HEK293 (cell line): ENCODE measurements at regions not wholly inside any gene's neighbourhood (a gene's known extent, or its start where the extent isn't known, plus 50 kb on each side); places are given as distances from the start of the nearest gene placed in this dataset.

ENCODE experiments used
- CTCF ChIA-PET: fragments of 350-600 bp; formaldehyde crosslinking; extraction: SDS; loops from one replicate; lab custom pipeline; 2021; ENCODE audit warnings: antibody characterized with exemption; lab: Yijun Ruan, JAX
- POLR2A ChIA-PET: fragments of 300-600 bp; formaldehyde crosslinking; extraction: SDS; loops from one replicate; lab custom pipeline; 2020; ENCODE audit warnings: antibody characterized with exemption, inconsistent platforms; lab: Yijun Ruan, JAX
- H3K27ac ChIP-seq: fragments of 200-500 bp; sonication (Bioruptor generic); 2 replicates; pipeline ENCODE4 v1.5.1; 2014; ENCODE audit warnings: low read depth, low read length, control low read depth, inconsistent platforms; ENCODE audit errors: extremely low read depth
- H3K36me3 ChIP-seq, 2 experiments: fragments of 200-500 bp in 1 of 2; sonication (Bioruptor generic) in 1 of 2; 1 replicate in 1 of 2; 2 replicates in 1 of 2; pipeline ENCODE4 v1.5.1; 2014 to 2017; ENCODE audit warnings: inconsistent platforms in 2 of 2, low read length in 2 of 2; ENCODE audit not compliant: control insufficient read depth in 2 of 2, insufficient read depth in 1 of 2
- H3K4me1 ChIP-seq: fragments of 200-500 bp; sonication (Bioruptor generic); 2 replicates; pipeline ENCODE4 v1.5.1; 2014; ENCODE audit warnings: mild to moderate bottlenecking, low read length, inconsistent platforms; ENCODE audit not compliant: control insufficient read depth, insufficient read depth
- H3K4me3 ChIP-seq: 2 replicates; pipeline ENCODE4 v1.5.1; 2011; ENCODE audit warnings: low read depth, mild to moderate bottlenecking, control low read depth, low read length, moderate library complexity
- H3K9me3 ChIP-seq: fragments of 200-500 bp; sonication (Bioruptor generic); 2 replicates; pipeline ENCODE4 v1.5.1; 2014; ENCODE audit warnings: low read depth, low read length, inconsistent platforms; ENCODE audit not compliant: control insufficient read depth, insufficient read depth
- BCL11A ChIP-seq: fragments of 450-650 bp; formaldehyde crosslinking; IDR thresholded peaks from 2 replicates; pipeline ENCODE4 v1.5.1; 2016; ENCODE audit warnings: low read depth, missing biosample characterization, missing genetic modification characterization
- HOXD13 ChIP-seq: sonication (generic); formaldehyde crosslinking; IDR thresholded peaks from 2 replicates; pipeline ENCODE4 v1.8.0; 2022; ENCODE audit warnings: missing genetic modification reagents, borderline replicate concordance
- OVOL3 ChIP-seq: fragments of 450-650 bp; formaldehyde crosslinking; IDR thresholded peaks from 2 replicates; pipeline ENCODE4 v1.5.1; 2016; ENCODE audit warnings: missing biosample characterization, missing genetic modification characterization
- SALL2 ChIP-seq: fragments of 450-650 bp; formaldehyde crosslinking; IDR thresholded peaks from 2 replicates; pipeline ENCODE4 v1.5.0; 2017; ENCODE audit warnings: missing biosample characterization, mild to moderate bottlenecking, missing genetic modification characterization, borderline replicate concordance
- SCRT2 ChIP-seq: fragments of 450-650 bp; formaldehyde crosslinking; IDR thresholded peaks from 2 replicates; pipeline ENCODE4 v1.5.1; 2016; ENCODE audit warnings: missing biosample characterization, missing genetic modification characterization
- ZFP41 ChIP-seq: fragments of 450-650 bp; formaldehyde crosslinking; IDR thresholded peaks from 2 replicates; pipeline ENCODE4 v1.5.1; 2016; ENCODE audit warnings: missing biosample characterization, missing genetic modification characterization, borderline replicate concordance
- ZFP69B ChIP-seq: fragments of 450-650 bp; formaldehyde crosslinking; IDR thresholded peaks from 2 replicates; pipeline ENCODE4 v1.5.1; 2016; ENCODE audit warnings: missing biosample characterization, missing genetic modification characterization
- ZNF133 ChIP-seq: fragments of 450-650 bp; formaldehyde crosslinking; IDR thresholded peaks from 2 replicates; pipeline ENCODE4 v1.5.1; 2016; ENCODE audit warnings: missing biosample characterization, missing genetic modification characterization
- ZNF184 ChIP-seq: fragments of 450-650 bp; IDR thresholded peaks from 2 replicates; pipeline ENCODE4 v1.5.1; 2018; ENCODE audit warnings: missing biosample characterization, mild to moderate bottlenecking, missing genetic modification characterization
- ZNF266 ChIP-seq: fragments of 450-650 bp; formaldehyde crosslinking; IDR thresholded peaks from 2 replicates; pipeline ENCODE4 v1.5.1; 2016; ENCODE audit warnings: missing biosample characterization, missing genetic modification characterization, low read depth
- ZNF548 ChIP-seq: fragments of 450-650 bp; formaldehyde crosslinking; IDR thresholded peaks from 2 replicates; pipeline ENCODE4 v1.5.1; 2016; ENCODE audit warnings: missing biosample characterization, missing genetic modification characterization
- ZNF707 ChIP-seq: fragments of 450-650 bp; formaldehyde crosslinking; IDR thresholded peaks from 2 replicates; pipeline ENCODE4 v1.5.1; 2016; ENCODE audit warnings: missing biosample characterization, missing genetic modification characterization
- ZNF768 ChIP-seq: fragments of 450-650 bp; formaldehyde crosslinking; IDR thresholded peaks from 2 replicates; pipeline ENCODE4 v1.5.1; 2018; ENCODE audit warnings: missing biosample characterization, mild to moderate bottlenecking, missing genetic modification characterization
- ZNF785 ChIP-seq: fragments of 450-650 bp; formaldehyde crosslinking; IDR thresholded peaks from 2 replicates; pipeline ENCODE4 v1.5.1; 2016; ENCODE audit warnings: missing biosample characterization, missing genetic modification characterization
- TF ChIP-seq, protein P1 (sequence below): fragments of 450-650 bp; formaldehyde crosslinking; IDR thresholded peaks from 2 replicates; pipeline ENCODE4 v1.5.1; 2016; ENCODE audit warnings: missing biosample characterization, missing genetic modification characterization
- TF ChIP-seq, protein P2 (sequence below): fragments of 450-650 bp; formaldehyde crosslinking; IDR thresholded peaks from 2 replicates; pipeline ENCODE4 v1.5.1; 2016; ENCODE audit warnings: missing biosample characterization, missing genetic modification characterization
- TF ChIP-seq, protein P3 (sequence below): fragments of 450-650 bp; formaldehyde crosslinking; IDR thresholded peaks from 2 replicates; pipeline ENCODE4 v1.5.1; 2016; ENCODE audit warnings: missing biosample characterization, missing genetic modification characterization
- TF ChIP-seq, protein P4 (sequence below): fragments of 450-650 bp; formaldehyde crosslinking; IDR thresholded peaks from 2 replicates; pipeline ENCODE4 v1.5.1; 2016; ENCODE audit warnings: missing biosample characterization, missing genetic modification characterization
- TF ChIP-seq, protein P5 (sequence below): fragments of 450-650 bp; formaldehyde crosslinking; conservative IDR thresholded peaks from 2 replicates; pipeline ENCODE4 v1.5.1; 2016; ENCODE audit warnings: low read depth, missing biosample characterization, missing genetic modification characterization

DNA sequence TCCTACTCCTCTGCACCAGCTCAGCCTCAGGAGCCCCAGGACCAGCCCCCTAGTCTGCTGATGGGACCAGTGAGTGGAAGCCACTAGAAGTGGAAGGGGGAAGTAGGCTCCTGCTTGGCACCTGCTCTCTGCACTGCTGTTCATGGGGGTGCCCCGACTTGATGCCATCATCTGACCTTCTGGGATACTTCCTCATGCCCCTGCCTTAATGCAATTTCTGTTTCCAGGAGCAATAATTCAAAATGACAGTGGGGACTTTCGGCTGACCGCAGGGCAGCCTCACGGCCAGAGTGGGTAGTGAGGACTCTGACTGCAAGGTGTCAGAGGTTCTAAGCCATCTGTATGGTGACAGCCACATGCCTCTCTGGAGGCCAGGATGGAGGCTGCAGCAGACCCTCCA, 196.4 kb upstream of the WSCD1 start (continued):
- TF ChIP-seq, protein P1, sequence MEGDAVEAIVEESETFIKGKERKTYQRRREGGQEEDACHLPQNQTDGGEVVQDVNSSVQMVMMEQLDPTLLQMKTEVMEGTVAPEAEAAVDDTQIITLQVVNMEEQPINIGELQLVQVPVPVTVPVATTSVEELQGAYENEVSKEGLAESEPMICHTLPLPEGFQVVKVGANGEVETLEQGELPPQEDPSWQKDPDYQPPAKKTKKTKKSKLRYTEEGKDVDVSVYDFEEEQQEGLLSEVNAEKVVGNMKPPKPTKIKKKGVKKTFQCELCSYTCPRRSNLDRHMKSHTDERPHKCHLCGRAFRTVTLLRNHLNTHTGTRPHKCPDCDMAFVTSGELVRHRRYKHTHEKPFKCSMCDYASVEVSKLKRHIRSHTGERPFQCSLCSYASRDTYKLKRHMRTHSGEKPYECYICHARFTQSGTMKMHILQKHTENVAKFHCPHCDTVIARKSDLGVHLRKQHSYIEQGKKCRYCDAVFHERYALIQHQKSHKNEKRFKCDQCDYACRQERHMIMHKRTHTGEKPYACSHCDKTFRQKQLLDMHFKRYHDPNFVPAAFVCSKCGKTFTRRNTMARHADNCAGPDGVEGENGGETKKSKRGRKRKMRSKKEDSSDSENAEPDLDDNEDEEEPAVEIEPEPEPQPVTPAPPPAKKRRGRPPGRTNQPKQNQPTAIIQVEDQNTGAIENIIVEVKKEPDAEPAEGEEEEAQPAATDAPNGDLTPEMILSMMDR (tag by site-specific recombination), result no peak
- TF ChIP-seq ZNF768 (tag by site-specific recombination), result no peak
- TF ChIP-seq ZNF707, result no peak
- no peak for TF ChIP-seq ZNF785 (tag by site-specific recombination)

DNA sequence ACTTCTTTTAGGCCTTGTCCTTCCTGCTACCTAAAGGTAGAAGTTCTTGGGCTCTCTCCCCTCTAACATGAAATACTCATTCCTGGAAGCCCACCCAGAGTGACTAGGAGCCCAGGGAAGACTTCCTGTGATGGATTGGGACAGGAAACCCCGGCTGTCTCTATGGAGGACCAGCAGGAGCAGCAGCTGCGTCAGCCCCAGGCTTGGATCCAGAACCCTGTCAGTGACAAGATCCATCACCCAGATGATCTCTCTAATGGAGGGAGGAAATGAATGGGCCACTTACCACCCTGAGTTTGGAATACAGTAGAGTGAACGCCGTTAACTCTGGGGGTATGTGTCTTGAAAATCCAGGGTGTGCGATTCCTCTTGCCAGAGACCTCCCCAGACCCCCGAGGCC, 195.7 kb upstream of the WSCD1 start:
- ChIA-PET CTCF (interaction anchor here (0.6 kb wide), 1 partner anchor 94 kb away, joined by 4 read pairs; no protein-coding TSS in a partner anchor), POLR2A (no interaction called here)
- H3K9me3 ChIP-seq, result no peaks in the 10 kb centered on the region
- no peak overlapping the region for H3K4me3 ChIP-seq
- no peaks in the 10 kb centered on the region for H3K4me1 ChIP-seq
- TF ChIP-seq, protein P2, sequence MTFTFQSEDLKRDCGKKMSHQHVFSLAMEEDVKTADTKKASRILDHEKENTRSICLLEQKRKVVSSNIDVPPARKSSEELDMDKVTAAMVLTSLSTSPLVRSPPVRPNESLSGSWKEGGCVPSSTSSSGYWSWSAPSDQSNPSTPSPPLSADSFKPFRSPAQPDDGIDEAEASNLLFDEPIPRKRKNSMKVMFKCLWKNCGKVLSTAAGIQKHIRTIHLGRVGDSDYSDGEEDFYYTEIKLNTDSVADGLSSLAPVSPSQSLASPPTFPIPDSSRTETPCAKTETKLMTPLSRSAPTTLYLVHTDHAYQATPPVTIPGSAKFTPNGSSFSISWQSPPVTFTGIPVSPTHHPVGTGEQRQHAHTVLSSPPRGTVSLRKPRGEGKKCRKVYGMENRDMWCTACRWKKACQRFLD, result no peak
- no peak for TF ChIP-seq ZFP69B
- TF ChIP-seq OVOL3 (tag by site-specific recombination), result no peak
- TF ChIP-seq, protein P3, sequence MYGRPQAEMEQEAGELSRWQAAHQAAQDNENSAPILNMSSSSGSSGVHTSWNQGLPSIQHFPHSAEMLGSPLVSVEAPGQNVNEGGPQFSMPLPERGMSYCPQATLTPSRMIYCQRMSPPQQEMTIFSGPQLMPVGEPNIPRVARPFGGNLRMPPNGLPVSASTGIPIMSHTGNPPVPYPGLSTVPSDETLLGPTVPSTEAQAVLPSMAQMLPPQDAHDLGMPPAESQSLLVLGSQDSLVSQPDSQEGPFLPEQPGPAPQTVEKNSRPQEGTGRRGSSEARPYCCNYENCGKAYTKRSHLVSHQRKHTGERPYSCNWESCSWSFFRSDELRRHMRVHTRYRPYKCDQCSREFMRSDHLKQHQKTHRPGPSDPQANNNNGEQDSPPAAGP (tag by site-specific recombination), result no peak
- no peak for TF ChIP-seq ZNF266 (tag by site-specific recombination)
- no peak for TF ChIP-seq HOXD13
- no peak for TF ChIP-seq ZNF184 (tag by site-specific recombination)
- TF ChIP-seq ZNF133 (tag by site-specific recombination), result no peak
- no peak for TF ChIP-seq ZNF548 (tag by site-specific recombination)
- no peak for TF ChIP-seq SALL2
- TF ChIP-seq, protein P4, sequence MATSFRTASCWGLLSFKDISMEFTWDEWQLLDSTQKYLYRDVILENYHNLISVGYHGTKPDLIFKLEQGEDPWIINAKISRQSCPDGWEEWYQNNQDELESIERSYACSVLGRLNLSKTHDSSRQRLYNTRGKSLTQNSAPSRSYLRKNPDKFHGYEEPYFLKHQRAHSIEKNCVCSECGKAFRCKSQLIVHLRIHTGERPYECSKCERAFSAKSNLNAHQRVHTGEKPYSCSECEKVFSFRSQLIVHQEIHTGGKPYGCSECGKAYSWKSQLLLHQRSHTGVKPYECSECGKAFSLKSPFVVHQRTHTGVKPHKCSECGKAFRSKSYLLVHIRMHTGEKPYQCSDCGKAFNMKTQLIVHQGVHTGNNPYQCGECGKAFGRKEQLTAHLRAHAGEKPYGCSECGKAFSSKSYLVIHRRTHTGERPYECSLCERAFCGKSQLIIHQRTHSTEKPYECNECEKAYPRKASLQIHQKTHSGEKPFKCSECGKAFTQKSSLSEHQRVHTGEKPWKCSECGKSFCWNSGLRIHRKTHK, result no peak
- TF ChIP-seq SCRT2 (tag by site-specific recombination), result no peak
- TF ChIP-seq, protein P5, sequence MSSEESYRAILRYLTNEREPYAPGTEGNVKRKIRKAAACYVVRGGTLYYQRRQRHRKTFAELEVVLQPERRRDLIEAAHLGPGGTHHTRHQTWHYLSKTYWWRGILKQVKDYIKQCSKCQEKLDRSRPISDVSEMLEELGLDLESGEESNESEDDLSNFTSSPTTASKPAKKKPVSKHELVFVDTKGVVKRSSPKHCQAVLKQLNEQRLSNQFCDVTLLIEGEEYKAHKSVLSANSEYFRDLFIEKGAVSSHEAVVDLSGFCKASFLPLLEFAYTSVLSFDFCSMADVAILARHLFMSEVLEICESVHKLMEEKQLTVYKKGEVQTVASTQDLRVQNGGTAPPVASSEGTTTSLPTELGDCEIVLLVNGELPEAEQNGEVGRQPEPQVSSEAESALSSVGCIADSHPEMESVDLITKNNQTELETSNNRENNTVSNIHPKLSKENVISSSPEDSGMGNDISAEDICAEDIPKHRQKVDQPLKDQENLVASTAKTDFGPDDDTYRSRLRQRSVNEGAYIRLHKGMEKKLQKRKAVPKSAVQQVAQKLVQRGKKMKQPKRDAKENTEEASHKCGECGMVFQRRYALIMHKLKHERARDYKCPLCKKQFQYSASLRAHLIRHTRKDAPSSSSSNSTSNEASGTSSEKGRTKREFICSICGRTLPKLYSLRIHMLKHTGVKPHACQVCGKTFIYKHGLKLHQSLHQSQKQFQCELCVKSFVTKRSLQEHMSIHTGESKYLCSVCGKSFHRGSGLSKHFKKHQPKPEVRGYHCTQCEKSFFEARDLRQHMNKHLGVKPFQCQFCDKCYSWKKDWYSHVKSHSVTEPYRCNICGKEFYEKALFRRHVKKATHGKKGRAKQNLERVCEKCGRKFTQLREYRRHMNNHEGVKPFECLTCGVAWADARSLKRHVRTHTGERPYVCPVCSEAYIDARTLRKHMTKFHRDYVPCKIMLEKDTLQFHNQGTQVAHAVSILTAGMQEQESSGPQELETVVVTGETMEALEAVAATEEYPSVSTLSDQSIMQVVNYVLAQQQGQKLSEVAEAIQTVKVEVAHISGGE (tag by site-specific recombination), result no peak
- no peak for TF ChIP-seq ZFP41 (tag by site-specific recombination)
- TF ChIP-seq BCL11A, result no peak
- no peak overlapping the region for H3K27ac ChIP-seq
- no peaks in the 10 kb centered on the region for H3K36me3 ChIP-seq
